ENCODE measurements at regions not wholly inside any gene's neighbourhood (a gene's known extent, or its start where the extent isn't known, plus 50 kb on each side); places are given as distances from the start of the nearest gene placed in this dataset.

DNA sequence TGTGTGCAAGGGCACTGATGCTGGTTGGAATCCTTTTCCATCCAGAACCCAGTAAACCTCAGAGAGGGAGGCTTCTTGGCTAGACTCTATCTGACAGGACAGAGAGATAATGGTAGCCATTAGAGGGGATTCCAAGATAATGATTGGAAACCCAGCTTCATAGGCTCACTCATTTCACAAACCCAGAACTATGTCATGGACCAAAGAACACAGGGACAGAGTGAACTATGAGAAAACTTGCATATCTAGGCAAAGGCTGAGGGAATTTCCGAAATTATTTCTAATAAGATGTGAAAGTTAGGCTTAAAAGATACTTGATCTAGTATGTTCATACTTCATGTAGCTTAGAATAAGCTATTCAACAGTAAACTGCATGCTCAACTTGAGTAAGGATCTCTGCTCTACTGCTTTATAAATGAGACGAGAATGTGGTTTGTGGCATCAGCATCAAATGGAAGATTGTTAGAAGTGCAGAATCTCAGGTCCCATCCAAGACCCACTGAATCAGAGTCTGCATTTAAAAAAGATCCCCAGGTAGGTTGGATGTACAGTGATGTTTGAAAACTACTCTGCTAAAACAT, 261.4 kb downstream of the DMRT2 start:
- TF ChIP-seq, protein P1, sequence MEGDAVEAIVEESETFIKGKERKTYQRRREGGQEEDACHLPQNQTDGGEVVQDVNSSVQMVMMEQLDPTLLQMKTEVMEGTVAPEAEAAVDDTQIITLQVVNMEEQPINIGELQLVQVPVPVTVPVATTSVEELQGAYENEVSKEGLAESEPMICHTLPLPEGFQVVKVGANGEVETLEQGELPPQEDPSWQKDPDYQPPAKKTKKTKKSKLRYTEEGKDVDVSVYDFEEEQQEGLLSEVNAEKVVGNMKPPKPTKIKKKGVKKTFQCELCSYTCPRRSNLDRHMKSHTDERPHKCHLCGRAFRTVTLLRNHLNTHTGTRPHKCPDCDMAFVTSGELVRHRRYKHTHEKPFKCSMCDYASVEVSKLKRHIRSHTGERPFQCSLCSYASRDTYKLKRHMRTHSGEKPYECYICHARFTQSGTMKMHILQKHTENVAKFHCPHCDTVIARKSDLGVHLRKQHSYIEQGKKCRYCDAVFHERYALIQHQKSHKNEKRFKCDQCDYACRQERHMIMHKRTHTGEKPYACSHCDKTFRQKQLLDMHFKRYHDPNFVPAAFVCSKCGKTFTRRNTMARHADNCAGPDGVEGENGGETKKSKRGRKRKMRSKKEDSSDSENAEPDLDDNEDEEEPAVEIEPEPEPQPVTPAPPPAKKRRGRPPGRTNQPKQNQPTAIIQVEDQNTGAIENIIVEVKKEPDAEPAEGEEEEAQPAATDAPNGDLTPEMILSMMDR (IDR thresholded peaks at IDR 0.05; ENCODE audit: low read length, missing control alignments), result no peak
- DNase-seq (ENCODE audit: low read depth), result no peak
- no peak overlapping the region for H3K4me3 ChIP-seq (replicated peaks; ENCODE audit: low read depth, low read length)

DNA sequence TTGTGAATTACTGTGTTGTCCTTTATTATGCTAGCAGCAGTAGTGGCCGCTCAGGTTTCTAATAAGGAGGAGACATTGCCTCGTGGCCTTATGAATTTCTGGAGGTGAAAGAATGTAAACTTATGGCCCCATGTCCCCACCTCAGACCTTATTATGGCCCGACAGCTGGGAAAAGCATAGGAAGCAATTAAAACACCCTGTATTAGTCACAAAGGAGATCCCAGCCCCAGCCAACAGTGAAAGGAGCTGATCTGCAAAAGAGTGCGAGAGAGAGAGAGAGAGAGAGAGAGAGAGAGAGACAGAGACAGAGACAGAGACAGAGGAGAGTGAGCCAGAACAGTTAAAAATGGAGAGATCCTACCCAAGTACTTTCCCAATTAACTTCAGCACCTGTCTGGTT, 269.3 kb downstream of the DMRT2 start:
- DNase-seq (ENCODE audit: low read depth), result no peak
- H3K4me3 ChIP-seq (replicated peaks; ENCODE audit: low read depth, low read length), result no peak overlapping the region
- TF ChIP-seq, protein P1 (IDR thresholded peaks at IDR 0.05; ENCODE audit: low read length, missing control alignments), result no peak

DNA sequence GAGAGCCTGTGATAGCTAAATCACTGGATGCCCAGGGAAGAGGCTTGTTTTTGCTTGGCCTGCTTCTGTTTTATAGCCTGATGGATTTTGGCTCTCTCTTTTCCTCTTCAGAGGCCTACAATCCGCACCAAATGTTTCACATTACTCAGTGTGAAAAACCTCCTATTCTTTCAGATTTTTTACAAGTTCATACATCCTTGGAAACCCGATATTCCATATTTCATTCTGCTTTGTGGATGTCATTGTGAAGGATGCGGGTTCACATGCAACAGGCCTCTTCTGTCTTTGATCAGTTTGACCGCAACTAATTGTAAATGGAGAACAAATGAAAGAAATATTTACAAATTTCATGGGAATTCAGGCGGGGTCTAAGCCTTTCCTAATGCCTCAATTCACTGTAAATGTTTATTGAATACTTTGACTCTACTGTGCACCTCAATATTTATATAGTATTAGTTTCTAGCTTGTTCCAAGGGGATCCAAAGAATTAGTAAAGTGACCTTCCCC, 269.9 kb downstream of the DMRT2 start:
- TF ChIP-seq, protein P1 (IDR thresholded peaks at IDR 0.05; ENCODE audit: low read length, missing control alignments), result no peak
- no peak overlapping the region for H3K4me3 ChIP-seq (replicated peaks; ENCODE audit: low read depth, low read length)
- no peak for DNase-seq (ENCODE audit: low read depth)

DNA sequence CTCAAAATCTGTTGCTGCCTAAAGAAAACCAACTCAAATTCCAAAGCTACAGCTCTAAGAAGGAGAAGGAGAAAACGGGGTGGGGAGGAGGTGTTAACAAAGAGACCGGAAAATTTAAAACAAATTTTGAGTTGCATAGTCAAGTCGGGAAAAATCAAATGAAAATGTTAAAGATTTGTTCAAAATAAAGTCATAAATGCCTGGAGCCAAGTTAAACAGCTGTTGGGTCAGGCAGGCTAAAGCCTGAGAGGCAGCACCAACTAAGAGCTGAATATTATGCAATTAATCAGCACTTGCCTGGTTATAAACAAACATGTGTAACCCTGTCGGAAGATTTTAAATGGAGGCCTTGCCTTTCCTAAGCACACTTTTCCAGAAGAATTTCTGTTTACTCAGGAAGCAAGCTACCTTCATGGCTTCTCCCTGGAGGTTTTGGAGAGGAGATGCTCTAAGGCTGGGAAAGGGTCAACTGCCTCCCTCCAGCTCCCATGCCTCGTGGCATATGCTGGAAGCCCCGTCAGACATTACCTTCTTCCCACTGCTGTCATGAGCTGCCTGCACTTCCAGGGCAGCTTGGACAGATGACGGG, 270.5 kb downstream of the DMRT2 start:
- TF ChIP-seq, protein P1 (IDR thresholded peaks at IDR 0.05; ENCODE audit: low read length, missing control alignments), result no peak
- no peak overlapping the region for H3K4me3 ChIP-seq (replicated peaks; ENCODE audit: low read depth, low read length)
- DNase-seq (ENCODE audit: low read depth), result no peak

DNA sequence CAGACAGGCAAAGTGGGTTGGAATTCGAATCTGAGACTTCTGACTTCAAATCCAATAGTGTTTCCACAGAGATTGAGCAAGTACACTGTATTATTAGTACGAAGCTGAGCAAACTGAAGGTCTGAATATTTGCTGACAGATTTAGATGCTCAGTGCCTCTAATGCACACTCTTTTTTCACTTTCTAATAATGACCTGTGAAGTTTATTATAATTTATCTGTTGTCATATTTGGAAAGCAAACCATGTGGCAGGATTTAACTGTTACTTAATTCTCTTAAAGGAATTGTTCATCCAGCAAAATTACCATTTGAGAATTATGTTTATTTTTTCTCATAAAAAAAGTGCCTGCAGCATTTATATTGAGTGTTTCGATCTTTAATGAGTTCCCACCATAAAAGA, 277.3 kb downstream of the DMRT2 start:
- TF ChIP-seq, protein P1 (IDR thresholded peaks at IDR 0.05; ENCODE audit: low read length, missing control alignments), result no peak
- no peak overlapping the region for H3K4me3 ChIP-seq (replicated peaks; ENCODE audit: low read depth, low read length)
- no peak for DNase-seq (ENCODE audit: low read depth)

DNA sequence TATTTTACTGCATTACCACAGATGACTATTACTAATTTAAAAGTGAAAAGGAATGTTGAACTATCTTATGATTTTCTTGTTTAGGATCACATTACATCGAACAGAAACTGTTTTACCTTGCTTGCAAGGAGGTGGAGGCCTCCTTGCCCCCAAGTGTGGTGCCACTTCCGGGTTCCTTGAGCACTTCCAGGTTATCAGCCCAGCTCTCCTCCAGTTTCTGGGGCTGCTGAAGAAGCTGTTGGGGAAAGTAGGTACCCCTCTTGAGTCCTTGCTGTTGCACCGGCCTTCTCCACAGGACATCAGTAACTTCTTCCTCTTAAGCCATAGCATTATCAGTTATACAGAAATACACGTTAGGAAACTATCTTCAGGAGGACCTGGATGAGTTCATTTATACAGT, 278.2 kb downstream of the DMRT2 start:
- TF ChIP-seq, protein P1 (IDR thresholded peaks at IDR 0.05; ENCODE audit: low read length, missing control alignments), result no peak
- DNase-seq (ENCODE audit: low read depth), result no peak
- H3K4me3 ChIP-seq (replicated peaks; ENCODE audit: low read depth, low read length), result no peak overlapping the region

DNA sequence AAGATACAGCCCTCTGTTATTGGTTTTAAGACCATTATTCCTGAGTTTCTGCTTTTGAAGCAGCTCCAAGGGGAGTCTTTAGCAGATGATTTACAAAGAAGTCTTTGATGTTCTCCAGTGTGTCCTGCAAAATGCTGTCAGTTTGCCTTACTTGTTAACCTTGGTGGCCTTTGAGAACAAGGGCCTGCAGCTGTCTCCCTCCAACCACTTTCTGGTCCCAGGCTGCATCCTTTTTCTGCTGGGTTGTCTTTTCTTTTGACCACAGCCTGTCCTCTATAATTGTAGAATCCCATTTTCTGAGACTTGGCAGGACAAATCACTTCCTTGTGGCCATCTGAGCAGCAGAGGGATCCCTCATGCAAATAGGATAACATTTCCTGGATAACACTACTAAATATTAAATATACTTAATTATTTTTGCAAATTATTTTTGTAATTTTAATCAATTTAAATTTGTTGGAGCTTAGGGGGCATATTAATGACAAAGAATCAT, 281.4 kb downstream of the DMRT2 start:
- H3K4me3 ChIP-seq (replicated peaks; ENCODE audit: low read depth, low read length), result no peak overlapping the region
- DNase-seq (ENCODE audit: low read depth), result no peak
- TF ChIP-seq, protein P1 (IDR thresholded peaks at IDR 0.05; ENCODE audit: low read length, missing control alignments), result no peak

Data from fibroblast of pulmonary artery (primary cell).